GM12878 (cell line): ENCODE measurements at regions not wholly inside any gene's neighbourhood (a gene's known extent, or its start where the extent isn't known, plus 50 kb on each side); places are given as distances from the start of the nearest gene placed in this dataset.

Experiments used
- ATAC-seq: fragments of 200-7000 bp; cut with Tn5 transposase; 3 replicates; pipeline ENCODE4 v1.9.1; 2020; ENCODE audit warnings: mild to moderate bottlenecking, moderate library complexity
- BruUV-seq: library from RNA; stranded (reverse); fragments of 400-500 nt; replicated peaks from 2 replicates; lab custom pipeline; 2021; lab: Mats Ljungman, UMichigan
- CTCF ChIA-PET: fragments of 300-600 bp; sonication (Branson Sonifier 250); formaldehyde crosslinking; extraction: SDS; loops from one replicate; lab custom pipeline; 2021; ENCODE audit warnings: inconsistent platforms; lab: Yijun Ruan, JAX
- POLR2A ChIA-PET: fragments of 350-600 bp; formaldehyde crosslinking; extraction: SDS; loops from one replicate; lab custom pipeline; 2021; ENCODE audit warnings: inconsistent platforms; lab: Charles Lee
- RAD21 ChIA-PET: fragments of 300-600 bp; sonication (Branson Sonifier 250); formaldehyde crosslinking; loops from one replicate; lab custom pipeline; 2023; ENCODE audit warnings: antibody characterized with exemption; ENCODE audit not compliant: unreplicated experiment; lab: Charles Lee
- SMC1A ChIA-PET: fragments of 300-600 bp; sonication (Branson Sonifier 250); formaldehyde crosslinking; loops from one replicate; lab custom pipeline; 2023; ENCODE audit not compliant: unreplicated experiment, uncharacterized antibody; lab: Charles Lee
- DNase-seq: peaks from one replicate; pipeline ENCODE4 v3.0.0-alpha.2; 2011; ENCODE audit warnings: low read depth, low spot score
- FAIRE-seq: peaks from 3 replicates; lab custom pipeline; 2011; peaks lifted over from hg19 to GRCh38; lab: Jason Lieb, UNC
- H2AFZ ChIP-seq: 2 replicates; pipeline ENCODE4 v1.6.0; 2011; ENCODE audit warnings: low read depth, low read length, control low read depth; ENCODE audit not compliant: control insufficient read depth
- H3K27ac ChIP-seq: 2 replicates; pipeline ENCODE4 v1.5.1; 2011; ENCODE audit warnings: control low read depth; ENCODE audit not compliant: control insufficient read depth, insufficient read depth
- H3K27me3 ChIP-seq, 2 experiments: replicated peaks in 1 of 2; 2 replicates each; pipeline versions ENCODE4 v1.6.0 to v1.6.1; 2011; ENCODE audit warnings: low read length in 1 of 2; ENCODE audit not compliant: control insufficient read depth in 2 of 2, insufficient read depth in 2 of 2
- H3K36me3 ChIP-seq, 2 experiments: 2 replicates each; pipeline ENCODE4 v1.5.1; 2011; ENCODE audit warnings: low read length in 1 of 2; ENCODE audit not compliant: control insufficient read depth in 2 of 2, insufficient read depth in 2 of 2
- H3K4me1 ChIP-seq: 2 replicates; pipeline ENCODE4 v1.6.1; 2011; ENCODE audit warnings: mild to moderate bottlenecking, low read length, moderate library complexity, mixed read lengths; ENCODE audit not compliant: control insufficient read depth, insufficient read depth
- H3K4me2 ChIP-seq: 2 replicates; pipeline ENCODE4 v1.6.0; 2011; ENCODE audit warnings: control low read depth; ENCODE audit not compliant: control insufficient read depth, insufficient read depth
- H3K4me3 ChIP-seq: fragments of 200-600 bp; sonication (generic); 2 replicates; pipeline ENCODE4 v1.5.1; 2016
- H3K79me2 ChIP-seq: 2 replicates; pipeline ENCODE4 v1.6.0; 2011; ENCODE audit warnings: low read length; ENCODE audit not compliant: control insufficient read depth, insufficient read depth
- H3K9ac ChIP-seq: 2 replicates; pipeline ENCODE4 v1.8.0; 2011; ENCODE audit warnings: low read length, control low read depth, mixed read lengths; ENCODE audit not compliant: control insufficient read depth, insufficient read depth
- H3K9me3 ChIP-seq: replicated peaks from 3 replicates; pipeline ENCODE4 v1.5.1; 2011; ENCODE audit warnings: mild to moderate bottlenecking, low read length; ENCODE audit not compliant: control insufficient read depth, insufficient read depth
- H4K20me1 ChIP-seq: 2 replicates; pipeline ENCODE4 v1.6.0; 2011; ENCODE audit not compliant: control insufficient read depth, insufficient read depth
- BCL11A ChIP-seq: IDR thresholded peaks from 2 replicates; pipeline ENCODE4 v1.6.1; 2011; ENCODE audit warnings: low read depth, low read length
- BRCA1 ChIP-seq: IDR thresholded peaks from 2 replicates; pipeline ENCODE4 v1.6.1; 2011; ENCODE audit warnings: low read depth, low read length, improper control_type of control experiment
- CBFB ChIP-seq: IDR thresholded peaks from 2 replicates; pipeline ENCODE4 v1.6.1; 2016; ENCODE audit warnings: antibody characterized with exemption, low read depth
- CHD1 ChIP-seq: IDR thresholded peaks from 2 replicates; pipeline ENCODE4 v1.6.1; 2012; ENCODE audit warnings: low read depth, low read length, improper control_type of control experiment
- E4F1 ChIP-seq: fragments of 450-650 bp; IDR thresholded peaks from 2 replicates; pipeline ENCODE4 v1.6.1; 2018; ENCODE audit warnings: borderline replicate concordance, mild to moderate bottlenecking; ENCODE audit not compliant: partially characterized antibody
- RB1 ChIP-seq: fragments of 450-650 bp; formaldehyde crosslinking; IDR thresholded peaks from 2 replicates; pipeline ENCODE4 v1.6.1; 2017; ENCODE audit warnings: mild to moderate bottlenecking, borderline replicate concordance
- SPI1 ChIP-seq: IDR thresholded peaks from 2 replicates; pipeline ENCODE4 v1.6.1; 2011; ENCODE audit warnings: low read depth, mild to moderate bottlenecking, low read length, moderate library complexity, borderline replicate concordance; ENCODE audit not compliant: insufficient read depth
- SREBF1 ChIP-seq: IDR thresholded peaks from 2 replicates; pipeline ENCODE4 v1.6.1; 2012; ENCODE audit warnings: mild to moderate bottlenecking, low read length
- TBL1XR1 ChIP-seq: IDR thresholded peaks from 2 replicates; pipeline ENCODE4 v1.6.1; 2012; ENCODE audit warnings: low read depth, low read length, improper control_type of control experiment
- ZNF687 ChIP-seq: fragments of 450-650 bp; IDR thresholded peaks from 2 replicates; pipeline ENCODE4 v1.6.1; 2017; ENCODE audit warnings: mild to moderate bottlenecking, moderate library complexity
- WGBS: methylation state at CpG from one replicate; pipeline ENCODE4 v1.1.6; 2016; ENCODE audit warnings: low lambda C conversion rate; ENCODE audit not compliant: insufficient replicate concordance, insufficient coverage; ENCODE audit errors: missing lambda C conversion rate; 5-methylcytosine and 5-hydroxymethylcytosine counted together
- in situ Hi-C: fragments of 300-500 bp; cut with MboI; formaldehyde crosslinking; loops from 9 replicates; pipeline ENCODE4 v1.14.3; 2018; ENCODE audit warnings: mixed read lengths
- intact Hi-C: fragments of 100-400 bp; cut with micrococcal nuclease; formaldehyde crosslinking; loops from one replicate; pipeline ENCODE4 v1.14.2; 2022; ENCODE audit not compliant: unreplicated experiment

GRCh38 chr4:144213371-144213770, 72.9 kb upstream of the GYPA start:
- no peaks in the 10 kb centered on the region for H3K9me3 ChIP-seq
- BruUV-seq: no TSS peak

GRCh38 chr4:144223149-144223548, 82.6 kb upstream of the GYPA start:
- H3K79me2 ChIP-seq: no peaks in the 10 kb centered on the region
- no peak overlapping the region for H3K27ac ChIP-seq
- no peak for FAIRE-seq
- DNase-seq: no peak
- H4K20me1 ChIP-seq: no peaks in the 10 kb centered on the region
- ATAC-seq: no peak
- H3K9ac ChIP-seq: no peak overlapping the region
- in situ Hi-C loops: no loop called here
- no peaks in the 10 kb centered on the region for H3K36me3 ChIP-seq
- no peaks in the 10 kb centered on the region for H3K27me3 ChIP-seq
- no peak overlapping the region for H2AFZ ChIP-seq
- TF ChIP-seq BCL11A (no peak), SREBF1 (no peak), SPI1 (no peak), BRCA1 (no peak), RB1 (no peak), ZNF687 (no peak)
- ChIA-PET CTCF (no interaction called here), RAD21 (no interaction called here), POLR2A (no interaction called here), SMC1A (no interaction called here)
- no peaks in the 10 kb centered on the region for H3K4me1 ChIP-seq
- intact Hi-C loops: no loop called here
- H3K4me3 ChIP-seq: no peak overlapping the region
- BruUV-seq: no TSS peak
- H3K4me2 ChIP-seq: no peak overlapping the region
- 47% methylated on average over 1 of the region's 1 CpG for WGBS
- H3K9me3 ChIP-seq: no peaks in the 10 kb centered on the region

More at GRCh38 chr4:144213371-144213770, 72.9 kb upstream of the GYPA start:
- DNase-seq: no peak
- no peaks in the 10 kb centered on the region for H4K20me1 ChIP-seq
- no peaks in the 10 kb centered on the region for H3K4me1 ChIP-seq
- ChIA-PET RAD21 (no interaction called here), POLR2A (no interaction called here), CTCF (no interaction called here), SMC1A (no interaction called here)
- WGBS: 77% methylated on average over 4 of the region's 4 CpGs
- intact Hi-C loops (no loop called here), in situ Hi-C loops (no loop called here)
- no peaks in the 10 kb centered on the region for H3K36me3 ChIP-seq
- no peak overlapping the region for H3K9ac ChIP-seq
- no peak for FAIRE-seq
- no peak overlapping the region for H3K27ac ChIP-seq
- no peak overlapping the region for H2AFZ ChIP-seq
- H3K27me3 ChIP-seq: no peaks in the 10 kb centered on the region
- H3K79me2 ChIP-seq: no peaks in the 10 kb centered on the region
- no peak for ATAC-seq
- no peak overlapping the region for H3K4me3 ChIP-seq
- no peak overlapping the region for H3K4me2 ChIP-seq
- no peak for TF ChIP-seq CBFB
- no peak for TF ChIP-seq E4F1
- no peak for TF ChIP-seq TBL1XR1
- TF ChIP-seq CHD1: no peak
